Epithelial cell of proximal tubule (primary cell): ENCODE measurements at regions not wholly inside any gene's neighbourhood (a gene's known extent, or its start where the extent isn't known, plus 50 kb on each side); places are given as distances from the start of the nearest gene placed in this dataset.

Experiments
- DNase-seq: peaks from one replicate; pipeline ENCODE4 v3.0.0-alpha.2; 2011; ENCODE audit warnings: low read depth
- H3K4me3 ChIP-seq: 2 replicates; pipeline ENCODE4 v1.5.1; 2011; ENCODE audit warnings: low read depth, mild to moderate bottlenecking, low read length
- CTCF ChIP-seq: conservative IDR thresholded peaks from 2 replicates; pipeline ENCODE4 v1.5.1; 2012; ENCODE audit warnings: low read depth, mild to moderate bottlenecking, low read length

- H3K4me3 ChIP-seq: no peak overlapping the region
- no peak for TF ChIP-seq CTCF
- no peak for DNase-seq
Observed at GRCh38 chr9:108694170-108694569, 161.6 kb downstream of the ACTL7B start.

- H3K4me3 ChIP-seq: no peak overlapping the region
- no peak for DNase-seq
- TF ChIP-seq CTCF: no peak
Observed at GRCh38 chr9:108691614-108692013, 164.2 kb downstream of the ACTL7B start.

- no peak for DNase-seq
- TF ChIP-seq CTCF: no peak
- no peak overlapping the region for H3K4me3 ChIP-seq
Observed at GRCh38 chr9:108688676-108689075, 167.1 kb downstream of the ACTL7B start.

GRCh38 chr9:108688051-108688450, 167.7 kb downstream of the ACTL7B start:
- DNase-seq: no peak
- no peak for TF ChIP-seq CTCF
- no peak overlapping the region for H3K4me3 ChIP-seq

GRCh38 chr9:108687006-108687987, 168.5 kb downstream of the ACTL7B start:
- no peak for DNase-seq
- TF ChIP-seq CTCF: no peak
- H3K4me3 ChIP-seq: no peak overlapping the region

- H3K4me3 ChIP-seq: no peak overlapping the region
- TF ChIP-seq CTCF: no peak
- DNase-seq: no peak
Observed at GRCh38 chr9:108684288-108685025, 171.3 kb downstream of the ACTL7B start.
